ENCODE measurements at regions not wholly inside any gene's neighbourhood (a gene's known extent, or its start where the extent isn't known, plus 50 kb on each side); places are given as distances from the start of the nearest gene placed in this dataset.

GRCh38 chr1:239739375-239739774, 352.3 kb upstream of the FMN2 start:
- no peak for TF ChIP-seq EZH2phosphoT487 (conservative IDR thresholded peaks at IDR 0.05; ENCODE audit: low read length)
- no peak for TF ChIP-seq CTCF (IDR thresholded peaks at IDR 0.05; ENCODE audit: insufficient read depth, low read length, poor library complexity, severe bottlenecking)
